Caco-2 (cell line): ENCODE measurements at regions not wholly inside any gene's neighbourhood (a gene's known extent, or its start where the extent isn't known, plus 50 kb on each side); places are given as distances from the start of the nearest gene placed in this dataset.

Experiments
- BruUV-seq: library from RNA; stranded (reverse); fragments of 400-500 nt; replicated peaks from 2 replicates; lab custom pipeline; 2021; lab: Mats Ljungman, UMichigan
- CTCF ChIA-PET: fragments of 300-600 bp; sonication (Branson Sonifier 250); formaldehyde crosslinking; loops from one replicate; lab custom pipeline; 2022; ENCODE audit warnings: antibody characterized with exemption; lab: Charles Lee
- POLR2A ChIA-PET: fragments of 300-600 bp; sonication (Branson Sonifier 250); formaldehyde crosslinking; loops from one replicate; lab custom pipeline; 2022; ENCODE audit warnings: antibody characterized with exemption; lab: Charles Lee
- DNase-seq, 2 experiments: peaks; one replicate each; pipeline versions ENCODE4 v3.0.0 to v3.0.0-alpha.2; 2020 to 2022
- H3K27me3 ChIP-seq: replicated peaks from 2 replicates; pipeline ENCODE4 v1.6.0; 2011; ENCODE audit warnings: low read length; ENCODE audit not compliant: control insufficient read depth, insufficient read depth
- H3K36me3 ChIP-seq: 2 replicates; pipeline ENCODE4 v1.5.1; 2011; ENCODE audit warnings: low read length; ENCODE audit not compliant: control insufficient read depth, insufficient read depth
- H3K4me1 ChIP-seq: fragments of 250-450 bp; sonication (Bioruptor Pico); 2 replicates; pipeline ENCODE4 v1.5.1; 2020; ENCODE audit warnings: mild to moderate bottlenecking
- H3K4me3 ChIP-seq: 2 replicates; pipeline ENCODE4 v1.5.1; 2011; ENCODE audit warnings: low read depth, mild to moderate bottlenecking, control low read depth, low read length
- H3K9me3 ChIP-seq: fragments of 250-450 bp; sonication (Bioruptor Pico); 2 replicates; pipeline ENCODE4 v1.5.1; 2020; ENCODE audit warnings: mild to moderate bottlenecking, moderate library complexity
- H3K27ac Mint-ChIP-seq: one replicate; pipeline ENCODE4 v1.8.0; 2022; ENCODE audit warnings: mixed read lengths; ENCODE audit not compliant: unreplicated experiment
- H3K27me3 Mint-ChIP-seq: one replicate; pipeline ENCODE4 v1.8.0; 2022; ENCODE audit warnings: mixed read lengths; ENCODE audit not compliant: insufficient read depth, unreplicated experiment
- H3K36me3 Mint-ChIP-seq: one replicate; pipeline ENCODE4 v1.8.0; 2022; ENCODE audit warnings: mild to moderate bottlenecking, mixed read lengths; ENCODE audit not compliant: insufficient read depth, unreplicated experiment
- H3K4me1 Mint-ChIP-seq: one replicate; pipeline ENCODE4 v1.8.0; 2022; ENCODE audit warnings: low read depth, mixed read lengths; ENCODE audit not compliant: unreplicated experiment
- H3K4me3 Mint-ChIP-seq: one replicate; pipeline ENCODE4 v1.8.0; 2022; ENCODE audit warnings: mild to moderate bottlenecking, moderate library complexity, mixed read lengths; ENCODE audit not compliant: unreplicated experiment
- H3K9me3 Mint-ChIP-seq: one replicate; pipeline ENCODE4 v1.8.0; 2022; ENCODE audit warnings: mixed read lengths; ENCODE audit not compliant: unreplicated experiment
- CTCF ChIP-seq, 2 experiments: fragments of 200-600 bp in 1 of 2; IDR thresholded peaks; 1 replicate in 1 of 2; 2 replicates in 1 of 2; pipeline versions ENCODE4 v1.5.1 to v1.8.0; 2011 to 2022; ENCODE audit warnings: antibody characterized with exemption in 1 of 2, control low read depth in 1 of 2, inconsistent platforms in 1 of 2, low read depth in 1 of 2, low read length in 1 of 2, mild to moderate bottlenecking in 1 of 2, moderate library complexity in 1 of 2; ENCODE audit not compliant: insufficient read depth in 1 of 2, severe bottlenecking in 1 of 2, unreplicated experiment in 1 of 2
- intact Hi-C: fragments of 100-400 bp; cut with micrococcal nuclease; formaldehyde crosslinking; loops from one replicate; pipeline ENCODE4 v1.10.0; 2022; ENCODE audit not compliant: unreplicated experiment

GRCh38 chr2:16039823-16040222, 99.5 kb downstream of the MYCN start:
- no peak for TF ChIP-seq CTCF (IDR thresholded peaks at IDR 0.05; ENCODE audit: insufficient read depth in 1 of 2, low read depth in 1 of 2, low read length in 1 of 2, severe bottlenecking in 1 of 2, unreplicated experiment in 1 of 2)
- ChIA-PET CTCF (no interaction called here), POLR2A (no interaction called here)
- H3K27me3 Mint-ChIP-seq: no peaks in the 10 kb centered on the region
- no peaks in the 10 kb centered on the region for H3K9me3 Mint-ChIP-seq
- Histone ChIP-seq H3K9me3 (no peaks in the 10 kb centered on the region), H3K36me3 (no peaks in the 10 kb centered on the region), H3K4me3 (no peak overlapping the region), H3K4me1 (no peaks in the 10 kb centered on the region), H3K27me3 (no peaks in the 10 kb centered on the region)
- no peak overlapping the region for H3K4me3 Mint-ChIP-seq
- intact Hi-C loops: loop anchor here (10.0 kb wide), 1 partner anchor 715 kb away; no protein-coding TSS in a partner anchor
- no peak overlapping the region for H3K27ac Mint-ChIP-seq
- H3K36me3 Mint-ChIP-seq: no peaks in the 10 kb centered on the region
- DNase-seq: no peak
- H3K4me1 Mint-ChIP-seq: peaks cover 9% of the 10 kb centered on the region
- BruUV-seq: no TSS peak

- TF ChIP-seq CTCF (IDR thresholded peaks at IDR 0.05; ENCODE audit: insufficient read depth in 1 of 2, low read depth in 1 of 2, low read length in 1 of 2, severe bottlenecking in 1 of 2, unreplicated experiment in 1 of 2): no peak
- intact Hi-C loops: loop anchor here (10.0 kb wide), 1 partner anchor 716 kb away; no protein-coding TSS in a partner anchor
- Mint-ChIP-seq H3K4me3 (no peak overlapping the region), H3K4me1 (peaks cover 9% of the 10 kb centered on the region), H3K27ac (no peak overlapping the region), H3K27me3 (no peaks in the 10 kb centered on the region), H3K9me3 (no peaks in the 10 kb centered on the region), H3K36me3 (no peaks in the 10 kb centered on the region)
- Histone ChIP-seq H3K4me1 (no peaks in the 10 kb centered on the region), H3K4me3 (no peak overlapping the region), H3K27me3 (no peaks in the 10 kb centered on the region), H3K9me3 (no peaks in the 10 kb centered on the region), H3K36me3 (no peaks in the 10 kb centered on the region)
- ChIA-PET CTCF (no interaction called here), POLR2A (no interaction called here)
- no TSS peak for BruUV-seq
- DNase-seq: no peak
Observed at GRCh38 chr2:16039055-16039454, 98.7 kb downstream of the MYCN start.

GRCh38 chr2:16038621-16039020, 98.3 kb downstream of the MYCN start:
- no peak for DNase-seq
- POLR2A ChIA-PET: no interaction called here
- H3K4me3 Mint-ChIP-seq: no peak overlapping the region
- H3K27me3 Mint-ChIP-seq: no peaks in the 10 kb centered on the region
- no peaks in the 10 kb centered on the region for H3K9me3 Mint-ChIP-seq
- Histone ChIP-seq H3K4me1 (no peaks in the 10 kb centered on the region), H3K4me3 (no peak overlapping the region), H3K9me3 (no peaks in the 10 kb centered on the region), H3K27me3 (no peaks in the 10 kb centered on the region), H3K36me3 (no peaks in the 10 kb centered on the region)
- CTCF ChIA-PET: no interaction called here
- no peak overlapping the region for H3K27ac Mint-ChIP-seq
- no TSS peak for BruUV-seq
- H3K4me1 Mint-ChIP-seq: peaks cover 9% of the 10 kb centered on the region
- TF ChIP-seq CTCF (IDR thresholded peaks at IDR 0.05; ENCODE audit: insufficient read depth in 1 of 2, low read depth in 1 of 2, low read length in 1 of 2, severe bottlenecking in 1 of 2, unreplicated experiment in 1 of 2): no peak
- H3K36me3 Mint-ChIP-seq: no peaks in the 10 kb centered on the region
- intact Hi-C loops: loop anchor here (10.0 kb wide), 1 partner anchor 716 kb away; no protein-coding TSS in a partner anchor
